ENCODE measurements at regions not wholly inside any gene's neighbourhood (a gene's known extent, or its start where the extent isn't known, plus 50 kb on each side); places are given as distances from the start of the nearest gene placed in this dataset.

GRCh38 chr1:208756339-208756981 lies 512.3 kb upstream of the PLXNA2 start:
- no peak overlapping the region for H2BK5ac ChIP-seq (ENCODE audit: low read depth, low read length, poor library complexity, severe bottlenecking)
- no peaks in the 10 kb centered on the region for H3K27me3 ChIP-seq (ENCODE audit: control insufficient read depth in 1 of 2, insufficient read depth in 1 of 2, low read length in 2 of 2)
- 71% methylated on average over 5 of the region's 6 CpGs for WGBS

GRCh38 chr1:208757846-208758245 lies 513.7 kb upstream of the PLXNA2 start:
- Histone ChIP-seq H3K4me1 (ENCODE audit: control insufficient read depth, insufficient read depth, low read depth, low read length) (no peaks in the 10 kb centered on the region), H2BK5ac (ENCODE audit: low read depth, low read length, poor library complexity, severe bottlenecking) (no peak overlapping the region), H3K14ac (ENCODE audit: low read length in 2 of 2) (no peak overlapping the region), H3K36me3 (ENCODE audit: control insufficient read depth in 1 of 2, insufficient read depth in 2 of 2, low read depth in 1 of 2, low read length in 2 of 2) (no peaks in the 10 kb centered on the region), H2AFZ (ENCODE audit: low read depth, low read length) (no peak overlapping the region), H4K8ac (ENCODE audit: low read length) (no peak overlapping the region), H3K4ac (ENCODE audit: low read depth in 1 of 2, low read length in 2 of 2) (no peak overlapping the region), H3K9me3 (ENCODE audit: control insufficient read depth, low read length) (no peaks in the 10 kb centered on the region), H2BK15ac (ENCODE audit: low read depth, poor library complexity, severe bottlenecking) (no peak overlapping the region), H3K23ac (ENCODE audit: low read length in 2 of 2) (no peak overlapping the region), H2BK120ac (ENCODE audit: low read depth, low read length) (no peak overlapping the region), H2BK12ac (ENCODE audit: low read length in 2 of 2) (no peak overlapping the region), H3K4me2 (ENCODE audit: low read length, poor library complexity, severe bottlenecking) (no peak overlapping the region), H3K27ac (ENCODE audit: low read length, poor library complexity, severe bottlenecking) (no peak overlapping the region), H3K9ac (ENCODE audit: low read length) (no peak overlapping the region), H3K18ac (ENCODE audit: low read depth in 1 of 2, low read length in 2 of 2) (no peak overlapping the region), H4K91ac (ENCODE audit: low read length) (no peak overlapping the region), H3K27me3 (ENCODE audit: control insufficient read depth in 1 of 2, insufficient read depth in 1 of 2, low read length in 2 of 2) (no peaks in the 10 kb centered on the region), H2AK5ac (ENCODE audit: low read length, severe bottlenecking) (no peak overlapping the region), H3K4me3 (ENCODE audit: insufficient read depth in 1 of 2, low read depth in 1 of 2, low read length in 2 of 2) (no peak overlapping the region), H3K79me1 (replicated peaks; ENCODE audit: low read length, poor library complexity, severe bottlenecking) (no peaks in the 10 kb centered on the region)
- 58% methylated on average over 1 of the region's 1 CpG for WGBS
- DNase-seq, result no peak

More at GRCh38 chr1:208756339-208756981, 512.3 kb upstream of the PLXNA2 start:
- H4K8ac ChIP-seq (ENCODE audit: low read length), result no peak overlapping the region
- H4K91ac ChIP-seq (ENCODE audit: low read length), result no peak overlapping the region
- H2BK12ac ChIP-seq (ENCODE audit: low read length in 2 of 2), result no peak overlapping the region
- DNase-seq, result no peak
- no peak overlapping the region for H3K9ac ChIP-seq (ENCODE audit: low read length)
- no peak overlapping the region for H3K27ac ChIP-seq (ENCODE audit: low read length, poor library complexity, severe bottlenecking)
- H2AK5ac ChIP-seq (ENCODE audit: low read length, severe bottlenecking), result no peak overlapping the region
- H2AFZ ChIP-seq (ENCODE audit: low read depth, low read length), result no peak overlapping the region
- H3K18ac ChIP-seq (ENCODE audit: low read depth in 1 of 2, low read length in 2 of 2), result no peak overlapping the region
- H3K4ac ChIP-seq (ENCODE audit: low read depth in 1 of 2, low read length in 2 of 2), result no peak overlapping the region
- H3K23ac ChIP-seq (ENCODE audit: low read length in 2 of 2), result no peak overlapping the region
- no peak overlapping the region for H3K4me2 ChIP-seq (ENCODE audit: low read length, poor library complexity, severe bottlenecking)
- H3K4me3 ChIP-seq (ENCODE audit: insufficient read depth in 1 of 2, low read depth in 1 of 2, low read length in 2 of 2), result no peak overlapping the region
- no peaks in the 10 kb centered on the region for H3K9me3 ChIP-seq (ENCODE audit: control insufficient read depth, low read length)
- no peaks in the 10 kb centered on the region for H3K36me3 ChIP-seq (ENCODE audit: control insufficient read depth in 1 of 2, insufficient read depth in 2 of 2, low read depth in 1 of 2, low read length in 2 of 2)
- H2BK15ac ChIP-seq (ENCODE audit: low read depth, poor library complexity, severe bottlenecking), result no peak overlapping the region
- no peak overlapping the region for H3K14ac ChIP-seq (ENCODE audit: low read length in 2 of 2)
- H2BK120ac ChIP-seq (ENCODE audit: low read depth, low read length), result no peak overlapping the region
- no peaks in the 10 kb centered on the region for H3K79me1 ChIP-seq (replicated peaks; ENCODE audit: low read length, poor library complexity, severe bottlenecking)
- H3K4me1 ChIP-seq (ENCODE audit: control insufficient read depth, insufficient read depth, low read depth, low read length), result no peaks in the 10 kb centered on the region

- no peak overlapping the region for H4K8ac ChIP-seq (ENCODE audit: low read length)
- no peaks in the 10 kb centered on the region for H3K27me3 ChIP-seq (ENCODE audit: control insufficient read depth in 1 of 2, insufficient read depth in 1 of 2, low read length in 2 of 2)
- H3K4me3 ChIP-seq (ENCODE audit: insufficient read depth in 1 of 2, low read depth in 1 of 2, low read length in 2 of 2), result no peak overlapping the region
- H2AK5ac ChIP-seq (ENCODE audit: low read length, severe bottlenecking), result no peak overlapping the region
- no peak overlapping the region for H4K91ac ChIP-seq (ENCODE audit: low read length)
- H3K4me1 ChIP-seq (ENCODE audit: control insufficient read depth, insufficient read depth, low read depth, low read length), result no peaks in the 10 kb centered on the region
- no peak overlapping the region for H2AFZ ChIP-seq (ENCODE audit: low read depth, low read length)
- no peaks in the 10 kb centered on the region for H3K9me3 ChIP-seq (ENCODE audit: control insufficient read depth, low read length)
- H2BK5ac ChIP-seq (ENCODE audit: low read depth, low read length, poor library complexity, severe bottlenecking), result no peak overlapping the region
- H3K18ac ChIP-seq (ENCODE audit: low read depth in 1 of 2, low read length in 2 of 2), result no peak overlapping the region
- no peak for DNase-seq
- no peak overlapping the region for H3K4ac ChIP-seq (ENCODE audit: low read depth in 1 of 2, low read length in 2 of 2)
- no peaks in the 10 kb centered on the region for H3K79me1 ChIP-seq (replicated peaks; ENCODE audit: low read length, poor library complexity, severe bottlenecking)
- no peak overlapping the region for H2BK12ac ChIP-seq (ENCODE audit: low read length in 2 of 2)
- no peaks in the 10 kb centered on the region for H3K36me3 ChIP-seq (ENCODE audit: control insufficient read depth in 1 of 2, insufficient read depth in 2 of 2, low read depth in 1 of 2, low read length in 2 of 2)
- H3K27ac ChIP-seq (ENCODE audit: low read length, poor library complexity, severe bottlenecking), result no peak overlapping the region
- H2BK120ac ChIP-seq (ENCODE audit: low read depth, low read length), result no peak overlapping the region
- H3K4me2 ChIP-seq (ENCODE audit: low read length, poor library complexity, severe bottlenecking), result no peak overlapping the region
- H3K9ac ChIP-seq (ENCODE audit: low read length), result no peak overlapping the region
- H3K14ac ChIP-seq (ENCODE audit: low read length in 2 of 2), result no peak overlapping the region
- H2BK15ac ChIP-seq (ENCODE audit: low read depth, poor library complexity, severe bottlenecking), result no peak overlapping the region
- no peak overlapping the region for H3K23ac ChIP-seq (ENCODE audit: low read length in 2 of 2)
Measured at GRCh38 chr1:208759255-208759654, 515.1 kb upstream of the PLXNA2 start.

- Histone ChIP-seq H3K36me3 (ENCODE audit: control insufficient read depth in 1 of 2, insufficient read depth in 2 of 2, low read depth in 1 of 2, low read length in 2 of 2) (no peaks in the 10 kb centered on the region), H3K79me1 (replicated peaks; ENCODE audit: low read length, poor library complexity, severe bottlenecking) (no peaks in the 10 kb centered on the region), H3K9me3 (ENCODE audit: control insufficient read depth, low read length) (no peaks in the 10 kb centered on the region), H4K91ac (ENCODE audit: low read length) (no peak overlapping the region), H2BK15ac (ENCODE audit: low read depth, poor library complexity, severe bottlenecking) (no peak overlapping the region), H3K4me2 (ENCODE audit: low read length, poor library complexity, severe bottlenecking) (no peak overlapping the region), H2AK5ac (ENCODE audit: low read length, severe bottlenecking) (no peak overlapping the region), H3K14ac (ENCODE audit: low read length in 2 of 2) (no peak overlapping the region), H2BK12ac (ENCODE audit: low read length in 2 of 2) (no peak overlapping the region), H3K4me3 (ENCODE audit: insufficient read depth in 1 of 2, low read depth in 1 of 2, low read length in 2 of 2) (no peak overlapping the region), H4K8ac (ENCODE audit: low read length) (no peak overlapping the region), H2AFZ (ENCODE audit: low read depth, low read length) (no peak overlapping the region), H3K4me1 (ENCODE audit: control insufficient read depth, insufficient read depth, low read depth, low read length) (no peaks in the 10 kb centered on the region), H3K18ac (ENCODE audit: low read depth in 1 of 2, low read length in 2 of 2) (no peak overlapping the region), H3K27me3 (ENCODE audit: control insufficient read depth in 1 of 2, insufficient read depth in 1 of 2, low read length in 2 of 2) (peaks cover 0 to 3% of the 10 kb centered on the region in 2 experiments), H3K9ac (ENCODE audit: low read length) (no peak overlapping the region), H3K27ac (ENCODE audit: low read length, poor library complexity, severe bottlenecking) (no peak overlapping the region), H2BK120ac (ENCODE audit: low read depth, low read length) (no peak overlapping the region), H2BK5ac (ENCODE audit: low read depth, low read length, poor library complexity, severe bottlenecking) (no peak overlapping the region), H3K23ac (ENCODE audit: low read length in 2 of 2) (no peak overlapping the region), H3K4ac (ENCODE audit: low read depth in 1 of 2, low read length in 2 of 2) (no peak overlapping the region)
- no peak for DNase-seq
- 100% methylated on average over 1 of the region's 2 CpGs for WGBS
Measured at GRCh38 chr1:208763971-208764370, 519.8 kb upstream of the PLXNA2 start.

Data from mesenchymal stem cell (in vitro differentiated cells and primary cell).